Cardiac muscle cell (in vitro differentiated cells and primary cell): ENCODE measurements at regions not wholly inside any gene's neighbourhood (a gene's known extent, or its start where the extent isn't known, plus 50 kb on each side); places are given as distances from the start of the nearest gene placed in this dataset.
"Not testable (repeated sequence)": the region's sequence is repeated elsewhere in the genome, so short reads cannot be mapped to it uniquely, and the experiment has no call there.

Experiments used
- DNase-seq, 2 donors: peaks; one replicate each; pipeline versions ENCODE4 v3.0.0 to v3.0.0-alpha.2; 2010 to 2017; ENCODE audit warnings: low read depth in 1 of 2, low spot score in 1 of 2
- H3K27ac ChIP-seq: fragments of 200-600 bp; sonication (generic); 2 replicates; pipeline ENCODE4 v1.5.1; 2016
- H3K27me3 ChIP-seq: fragments of 200-600 bp; sonication (generic); 2 replicates; pipeline ENCODE4 v1.6.0; 2016; ENCODE audit warnings: control low read depth
- H3K36me3 ChIP-seq: fragments of 200-600 bp; sonication (generic); 2 replicates; pipeline ENCODE4 v1.5.1; 2016; ENCODE audit warnings: control low read depth
- H3K4me1 ChIP-seq: fragments of 200-600 bp; sonication (generic); 2 replicates; pipeline ENCODE4 v1.8.1; 2017; ENCODE audit warnings: low read depth, mild to moderate bottlenecking, mixed run types
- H3K4me3 ChIP-seq: fragments of 200-600 bp; sonication (generic); 2 replicates; pipeline ENCODE4 v1.5.1; 2016; ENCODE audit warnings: mild to moderate bottlenecking
- H3K9me3 ChIP-seq: fragments of 200-600 bp; sonication (generic); 2 replicates; pipeline ENCODE4 v1.5.1; 2017; ENCODE audit warnings: low read depth, mild to moderate bottlenecking, control low read depth
- TF ChIP-seq, protein P1 (sequence below): IDR thresholded peaks from 2 replicates; pipeline ENCODE4 v1.5.1; 2012; ENCODE audit warnings: low read depth, mild to moderate bottlenecking, low read length

DNA sequence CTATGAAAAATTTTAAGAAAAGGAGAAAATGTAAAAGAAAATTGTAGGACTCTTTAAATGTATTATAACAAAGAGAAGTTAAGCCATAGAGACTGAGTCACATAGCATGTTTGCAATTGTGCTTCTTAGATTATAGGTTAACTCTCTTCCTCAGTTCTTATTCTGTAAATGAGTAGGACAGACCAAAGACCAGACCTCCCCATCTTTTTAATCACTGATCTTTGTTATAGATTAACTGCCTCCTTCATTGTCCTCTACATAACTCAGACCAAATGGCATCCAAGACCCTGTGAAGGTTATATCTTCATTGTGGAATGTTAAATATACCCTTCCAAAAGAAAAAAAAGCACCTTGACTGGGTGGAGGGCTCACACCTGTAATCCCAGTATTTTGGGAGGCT is 316.9 kb upstream of the LRRTM4 start:
- Histone ChIP-seq H3K4me1 (no peaks in the 10 kb centered on the region), H3K4me3 (no peak overlapping the region), H3K27ac (no peak overlapping the region), H3K27me3 (no peaks in the 10 kb centered on the region), H3K9me3 (no peaks in the 10 kb centered on the region), H3K36me3 (no peaks in the 10 kb centered on the region)
- DNase-seq: no peak
- TF ChIP-seq, protein P1, sequence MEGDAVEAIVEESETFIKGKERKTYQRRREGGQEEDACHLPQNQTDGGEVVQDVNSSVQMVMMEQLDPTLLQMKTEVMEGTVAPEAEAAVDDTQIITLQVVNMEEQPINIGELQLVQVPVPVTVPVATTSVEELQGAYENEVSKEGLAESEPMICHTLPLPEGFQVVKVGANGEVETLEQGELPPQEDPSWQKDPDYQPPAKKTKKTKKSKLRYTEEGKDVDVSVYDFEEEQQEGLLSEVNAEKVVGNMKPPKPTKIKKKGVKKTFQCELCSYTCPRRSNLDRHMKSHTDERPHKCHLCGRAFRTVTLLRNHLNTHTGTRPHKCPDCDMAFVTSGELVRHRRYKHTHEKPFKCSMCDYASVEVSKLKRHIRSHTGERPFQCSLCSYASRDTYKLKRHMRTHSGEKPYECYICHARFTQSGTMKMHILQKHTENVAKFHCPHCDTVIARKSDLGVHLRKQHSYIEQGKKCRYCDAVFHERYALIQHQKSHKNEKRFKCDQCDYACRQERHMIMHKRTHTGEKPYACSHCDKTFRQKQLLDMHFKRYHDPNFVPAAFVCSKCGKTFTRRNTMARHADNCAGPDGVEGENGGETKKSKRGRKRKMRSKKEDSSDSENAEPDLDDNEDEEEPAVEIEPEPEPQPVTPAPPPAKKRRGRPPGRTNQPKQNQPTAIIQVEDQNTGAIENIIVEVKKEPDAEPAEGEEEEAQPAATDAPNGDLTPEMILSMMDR: no peak

DNA sequence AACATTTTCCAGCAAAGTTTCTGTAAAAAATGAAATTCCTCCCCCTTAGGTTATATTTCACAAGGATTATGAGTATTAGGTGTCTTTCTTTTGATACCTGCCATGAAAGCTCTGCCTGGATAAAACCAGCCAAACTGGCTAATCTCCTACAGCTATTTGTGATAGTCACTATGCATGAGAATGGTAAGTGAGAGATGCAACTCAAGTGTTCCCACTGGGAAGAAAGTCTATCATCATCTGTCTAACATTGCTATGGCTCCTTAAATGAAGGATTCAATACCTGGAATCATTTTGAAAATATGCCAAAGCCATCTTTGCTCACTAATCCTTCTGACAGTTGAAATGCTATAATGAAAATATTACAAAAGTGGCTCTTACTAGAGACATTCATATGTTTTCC is 339.9 kb upstream of the LRRTM4 start:
- TF ChIP-seq, protein P1: no peak
- Histone ChIP-seq H3K27me3 (no peaks in the 10 kb centered on the region), H3K4me1 (no peaks in the 10 kb centered on the region), H3K9me3 (no peaks in the 10 kb centered on the region), H3K4me3 (no peak overlapping the region), H3K36me3 (no peaks in the 10 kb centered on the region), H3K27ac (no peak overlapping the region)
- no peak for DNase-seq

DNA sequence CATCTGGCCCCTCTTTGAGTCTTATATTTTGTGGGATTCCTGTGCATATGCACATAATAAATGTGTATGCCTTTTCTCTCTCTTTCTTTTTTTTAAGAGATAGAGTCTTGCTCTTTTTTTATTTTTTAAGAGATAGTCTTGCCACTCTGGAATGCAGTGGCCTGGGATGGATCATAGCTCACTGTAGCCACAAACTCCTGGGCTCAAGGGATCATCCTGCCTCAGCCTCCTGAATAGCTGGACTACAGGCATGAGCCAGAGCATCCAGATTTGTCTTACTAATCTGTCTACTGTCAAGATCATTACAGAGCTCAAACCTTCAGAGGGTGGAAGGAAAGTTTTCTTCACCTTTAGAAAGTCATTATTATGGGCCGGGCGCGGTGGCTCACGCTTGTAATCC is 342.2 kb upstream of the LRRTM4 start:
- TF ChIP-seq, protein P1: no peak
- Histone ChIP-seq H3K27ac (no peak overlapping the region), H3K27me3 (no peaks in the 10 kb centered on the region), H3K36me3 (no peaks in the 10 kb centered on the region), H3K4me1 (no peaks in the 10 kb centered on the region), H3K9me3 (no peaks in the 10 kb centered on the region), H3K4me3 (no peak overlapping the region)
- DNase-seq: no peak

DNA sequence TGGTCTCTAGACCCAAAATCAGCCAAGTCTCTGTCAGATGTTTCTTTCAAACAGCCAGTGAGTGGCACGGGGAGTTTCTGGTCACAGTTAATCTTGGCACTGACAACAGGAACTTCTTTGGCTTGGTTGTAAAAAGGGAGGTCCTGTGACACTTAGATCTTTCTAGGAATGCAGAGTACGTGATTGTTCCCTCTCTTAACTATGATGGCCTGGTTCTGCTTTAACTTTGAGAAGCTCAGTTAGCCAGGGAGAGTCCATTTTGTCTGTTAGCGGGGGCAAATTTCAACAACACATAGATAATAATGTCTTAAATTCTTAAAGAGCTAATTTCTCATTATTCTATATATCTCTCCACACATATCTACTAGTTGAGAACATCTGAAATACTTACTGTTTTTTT is 344.5 kb upstream of the LRRTM4 start:
- H3K36me3 ChIP-seq: no peaks in the 10 kb centered on the region
- TF ChIP-seq, protein P1: no peak
- no peak overlapping the region for H3K27ac ChIP-seq
- no peaks in the 10 kb centered on the region for H3K9me3 ChIP-seq
- H3K4me1 ChIP-seq: no peaks in the 10 kb centered on the region
- H3K27me3 ChIP-seq: no peaks in the 10 kb centered on the region
- DNase-seq: no peak
- no peak overlapping the region for H3K4me3 ChIP-seq

DNA sequence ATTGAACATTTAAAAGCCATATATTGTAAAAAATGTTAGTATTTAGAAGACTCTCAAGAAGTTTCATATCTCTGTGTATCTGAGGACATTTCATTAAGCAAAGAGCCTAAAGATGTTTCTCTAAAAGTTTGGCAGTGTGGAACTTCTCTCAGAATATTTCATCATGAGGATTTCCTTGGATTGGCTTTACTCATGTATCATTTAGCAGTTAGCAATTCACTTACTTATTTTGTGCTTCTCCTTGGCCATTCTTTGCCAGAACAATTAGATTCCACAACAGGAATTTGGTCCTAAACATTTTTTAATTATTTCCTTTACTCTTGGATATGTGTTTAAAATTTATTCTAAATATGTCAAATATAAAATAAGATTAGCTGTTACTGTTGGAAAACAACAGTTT is 345.0 kb upstream of the LRRTM4 start:
- TF ChIP-seq, protein P1: no peak
- DNase-seq: no peak
- no peaks in the 10 kb centered on the region for H3K27me3 ChIP-seq
- H3K36me3 ChIP-seq: no peaks in the 10 kb centered on the region
- H3K4me3 ChIP-seq: no peak overlapping the region
- no peaks in the 10 kb centered on the region for H3K4me1 ChIP-seq
- no peaks in the 10 kb centered on the region for H3K9me3 ChIP-seq
- no peak overlapping the region for H3K27ac ChIP-seq

DNA sequence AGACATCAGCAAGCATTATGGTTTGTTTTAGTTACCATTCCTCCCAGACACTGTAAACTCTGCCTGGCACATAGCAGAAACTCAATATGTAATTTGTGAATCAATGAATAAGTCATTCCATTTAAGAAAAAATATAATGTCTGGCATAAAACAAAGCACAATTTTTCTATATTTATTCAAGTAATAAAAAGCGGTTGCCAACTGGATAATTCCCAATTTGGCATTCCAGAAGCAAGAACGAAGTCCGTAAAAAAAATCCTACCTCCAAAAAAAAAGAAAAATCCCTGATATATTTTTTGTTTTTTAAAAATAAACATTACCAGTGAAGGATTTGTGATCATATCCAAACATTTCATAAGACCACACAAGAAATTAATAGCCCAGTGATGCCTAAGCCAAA is 351.3 kb upstream of the LRRTM4 start:
- DNase-seq: no peak
- H3K9me3 ChIP-seq: no peaks in the 10 kb centered on the region
- no peaks in the 10 kb centered on the region for H3K27me3 ChIP-seq
- H3K4me1 ChIP-seq: no peaks in the 10 kb centered on the region
- H3K27ac ChIP-seq: no peak overlapping the region
- TF ChIP-seq, protein P1: no peak
- no peak overlapping the region for H3K4me3 ChIP-seq
- H3K36me3 ChIP-seq: no peaks in the 10 kb centered on the region

DNA sequence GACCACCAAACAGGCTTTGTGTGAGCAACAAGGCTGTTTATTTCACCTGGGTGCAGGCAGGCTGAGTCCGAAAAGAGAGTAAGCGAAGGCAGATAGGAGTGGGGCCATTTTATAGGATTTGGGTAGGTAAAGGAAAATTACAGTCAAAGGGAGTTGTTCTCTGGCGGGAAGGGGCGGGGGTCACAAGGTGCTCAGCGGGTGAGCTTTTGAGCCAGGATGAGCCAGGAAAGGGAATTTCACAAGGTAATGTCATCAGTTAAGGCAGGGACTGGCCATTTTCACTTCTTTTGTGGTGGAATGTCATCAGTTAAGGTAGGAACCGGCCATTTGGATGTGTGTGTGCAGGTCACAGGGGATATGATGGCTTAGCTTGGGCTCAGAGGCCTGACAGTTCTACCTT is 378.0 kb upstream of the LRRTM4 start:
- not testable (repeated sequence) for H3K36me3 ChIP-seq, DNase-seq, H3K27me3 ChIP-seq, H3K9me3 ChIP-seq, H3K4me1 ChIP-seq, H3K4me3 ChIP-seq, H3K27ac ChIP-seq
